ENCODE measurements at regions not wholly inside any gene's neighbourhood (a gene's known extent, or its start where the extent isn't known, plus 50 kb on each side); places are given as distances from the start of the nearest gene placed in this dataset.

DNA sequence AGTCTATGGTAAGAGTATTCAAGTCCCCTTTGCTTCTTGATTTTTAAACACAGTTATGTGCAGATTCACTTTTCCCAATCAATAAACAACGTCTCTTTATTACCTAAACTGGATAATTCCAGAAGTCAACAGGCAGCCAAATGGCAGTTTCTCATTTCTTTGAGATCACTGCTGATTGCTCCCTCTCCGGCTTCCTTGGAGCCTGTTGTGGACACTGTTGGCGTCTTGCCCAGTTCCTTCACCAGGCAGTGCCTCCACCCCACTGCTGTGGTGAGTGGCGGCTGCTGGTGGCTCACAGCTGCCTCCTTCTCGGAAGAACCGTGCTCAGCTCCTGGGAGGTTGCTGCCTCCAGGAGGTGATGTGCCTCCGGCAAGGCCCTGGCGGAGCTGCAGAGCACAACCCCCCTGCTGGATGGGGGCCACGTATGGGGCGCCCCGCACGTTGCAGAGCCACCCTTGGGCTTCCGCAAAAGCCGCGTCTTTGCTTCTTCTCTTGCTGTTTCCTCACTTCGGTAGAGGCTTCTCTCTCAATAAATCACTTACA, 105.1 kb upstream of the CNKSR3 start:
- no peak overlapping the region for H2BK20ac ChIP-seq (ENCODE audit: low read depth, low read length, poor library complexity, severe bottlenecking)
- no peak overlapping the region for H3K56ac ChIP-seq (ENCODE audit: insufficient read length, low read depth, low read length)
- H3K18ac ChIP-seq (ENCODE audit: insufficient read length, low read depth, low read length), result no peak overlapping the region
- TF ChIP-seq, protein P1, sequence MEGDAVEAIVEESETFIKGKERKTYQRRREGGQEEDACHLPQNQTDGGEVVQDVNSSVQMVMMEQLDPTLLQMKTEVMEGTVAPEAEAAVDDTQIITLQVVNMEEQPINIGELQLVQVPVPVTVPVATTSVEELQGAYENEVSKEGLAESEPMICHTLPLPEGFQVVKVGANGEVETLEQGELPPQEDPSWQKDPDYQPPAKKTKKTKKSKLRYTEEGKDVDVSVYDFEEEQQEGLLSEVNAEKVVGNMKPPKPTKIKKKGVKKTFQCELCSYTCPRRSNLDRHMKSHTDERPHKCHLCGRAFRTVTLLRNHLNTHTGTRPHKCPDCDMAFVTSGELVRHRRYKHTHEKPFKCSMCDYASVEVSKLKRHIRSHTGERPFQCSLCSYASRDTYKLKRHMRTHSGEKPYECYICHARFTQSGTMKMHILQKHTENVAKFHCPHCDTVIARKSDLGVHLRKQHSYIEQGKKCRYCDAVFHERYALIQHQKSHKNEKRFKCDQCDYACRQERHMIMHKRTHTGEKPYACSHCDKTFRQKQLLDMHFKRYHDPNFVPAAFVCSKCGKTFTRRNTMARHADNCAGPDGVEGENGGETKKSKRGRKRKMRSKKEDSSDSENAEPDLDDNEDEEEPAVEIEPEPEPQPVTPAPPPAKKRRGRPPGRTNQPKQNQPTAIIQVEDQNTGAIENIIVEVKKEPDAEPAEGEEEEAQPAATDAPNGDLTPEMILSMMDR (conservative IDR thresholded peaks at IDR 0.05), result no peak
- H4K8ac ChIP-seq (replicated peaks; ENCODE audit: insufficient read length, low read depth, low read length), result no peak overlapping the region
- no peak overlapping the region for H2AFZ ChIP-seq (ENCODE audit: low read length)
- no peak overlapping the region for H3K4me3 Mint-ChIP-seq
- H3K4me1 Mint-ChIP-seq, result peaks cover 5 to 12% of the 10 kb centered on the region in 2 experiments
- no peak overlapping the region for H2BK12ac ChIP-seq (ENCODE audit: insufficient read length, low read depth, low read length)
- H3K23me2 ChIP-seq (ENCODE audit: insufficient read length, low read depth, low read length, poor library complexity, severe bottlenecking), result no peaks in the 10 kb centered on the region
- H2AK5ac ChIP-seq (ENCODE audit: insufficient read length, low read length), result no peak overlapping the region
- H3K4ac ChIP-seq (ENCODE audit: low read depth, low read length), result no peak overlapping the region
- no peaks in the 10 kb centered on the region for H3K9me3 Mint-ChIP-seq
- H3K4me1 ChIP-seq (ENCODE audit: insufficient read depth, low read length), result no peaks in the 10 kb centered on the region
- H3K36me3 Mint-ChIP-seq (ENCODE audit: insufficient read depth in 1 of 3, low read depth in 3 of 3), result no peaks in the 10 kb centered on the region
- no peak overlapping the region for H3K4me2 ChIP-seq (ENCODE audit: insufficient read depth, insufficient read length, low read length)
- no peak overlapping the region for H2BK5ac ChIP-seq (ENCODE audit: insufficient read length, low read length)
- no peaks in the 10 kb centered on the region for H3K79me2 ChIP-seq (ENCODE audit: insufficient read depth, low read length)
- no peak overlapping the region for H3T11ph ChIP-seq (ENCODE audit: low read length)
- no peaks in the 10 kb centered on the region for H4K20me1 ChIP-seq (ENCODE audit: control insufficient read depth, insufficient read depth, insufficient read length)
- no peaks in the 10 kb centered on the region for H3K27me3 ChIP-seq (ENCODE audit: insufficient read depth, low read length)
- H4K5ac ChIP-seq (ENCODE audit: insufficient read length, low read depth, low read length), result no peak overlapping the region
- no CpG with 5 or more reads among the region's 16 CpGs for WGBS (ENCODE audit: extremely low coverage, insufficient read length, low lambda C conversion rate)
- H3K27ac ChIP-seq (ENCODE audit: insufficient read length, low read depth, low read length), result no peak overlapping the region
- H3K9me3 ChIP-seq (ENCODE audit: control insufficient read depth, low read depth, low read length), result no peaks in the 10 kb centered on the region
- H2BK120ac ChIP-seq (ENCODE audit: low read depth, low read length, poor library complexity, severe bottlenecking), result no peak overlapping the region
- no peak overlapping the region for H2BK15ac ChIP-seq (ENCODE audit: low read depth, low read length)
- no peaks in the 10 kb centered on the region for H3K27me3 Mint-ChIP-seq (ENCODE audit: low read depth)
- no peak overlapping the region for H3K9ac ChIP-seq (ENCODE audit: extremely low read depth, insufficient read length, low read length)
- peak overlapping the region; percentile 68; the same call in 1 of the 2 replicates for H3K14ac ChIP-seq (ENCODE audit: insufficient read depth, low read length)
- H3K79me1 ChIP-seq (ENCODE audit: insufficient read depth, low read depth, low read length, poor library complexity, severe bottlenecking), result no peaks in the 10 kb centered on the region
- H4K91ac ChIP-seq (ENCODE audit: insufficient read length, low read depth, low read length), result no peak overlapping the region
- no peak overlapping the region for H3K23ac ChIP-seq (ENCODE audit: insufficient read length, low read depth, low read length)
- no peak overlapping the region for H3K27ac Mint-ChIP-seq
- peak; percentile 60 for DNase-seq

Data from H9 (cell line).